SK-N-SH treated with all-trans-retinoic acid at 6 μM for 48 hours (cell line): ENCODE measurements at regions not wholly inside any gene's neighbourhood (a gene's known extent, or its start where the extent isn't known, plus 50 kb on each side); places are given as distances from the start of the nearest gene placed in this dataset.

ENCODE experiments used
- ARNTL ChIP-seq: fragments of 450-650 bp; formaldehyde crosslinking; IDR thresholded peaks from 2 replicates; pipeline ENCODE4 v1.5.0; 2020; ENCODE audit warnings: low read depth, mild to moderate bottlenecking, moderate library complexity, borderline replicate concordance
- CREB5 ChIP-seq: fragments of 250-450 bp; sonication (Bioruptor Pico); IDR thresholded peaks from 2 replicates; pipeline ENCODE4 v1.5.1; 2020; ENCODE audit warnings: low read depth, mild to moderate bottlenecking, moderate library complexity
- CSDC2 ChIP-seq: fragments of 250-450 bp; sonication (Bioruptor Pico); IDR thresholded peaks from 2 replicates; pipeline ENCODE4 v1.5.0; 2020; ENCODE audit warnings: mild to moderate bottlenecking, moderate library complexity
- GLIS3 ChIP-seq: fragments of 250-450 bp; sonication (Bioruptor Pico); IDR thresholded peaks from 2 replicates; pipeline ENCODE4 v1.5.0; 2020; ENCODE audit warnings: mild to moderate bottlenecking, moderate library complexity
- ISL1 ChIP-seq: fragments of 250-450 bp; sonication (Bioruptor Pico); IDR thresholded peaks from 2 replicates; pipeline ENCODE4 v2.1.2; 2022; ENCODE audit warnings: mild to moderate bottlenecking, moderate library complexity
- PATZ1 ChIP-seq: fragments of 250-450 bp; sonication (Bioruptor Pico); IDR thresholded peaks from 2 replicates; pipeline ENCODE4 v1.8.0; 2020; ENCODE audit warnings: mild to moderate bottlenecking, moderate library complexity, borderline replicate concordance
- RARB ChIP-seq: fragments of 250-450 bp; sonication (Bioruptor Pico); IDR thresholded peaks from 2 replicates; pipeline ENCODE4 v1.8.0; 2021; ENCODE audit warnings: mild to moderate bottlenecking, moderate library complexity
- SNAI2 ChIP-seq: fragments of 250-450 bp; sonication (Bioruptor Pico); IDR thresholded peaks from 2 replicates; pipeline ENCODE4 v1.5.0; 2020; ENCODE audit warnings: mild to moderate bottlenecking, moderate library complexity
- TOX ChIP-seq: fragments of 250-450 bp; sonication (Bioruptor Pico); IDR thresholded peaks from 2 replicates; pipeline ENCODE4 v1.8.0; 2021; ENCODE audit warnings: mild to moderate bottlenecking, moderate library complexity, borderline replicate concordance
- TSHZ2 ChIP-seq: fragments of 250-450 bp; sonication (Bioruptor Pico); IDR thresholded peaks from 2 replicates; pipeline ENCODE4 v1.5.0; 2020; ENCODE audit warnings: mild to moderate bottlenecking, moderate library complexity
- ZFP30 ChIP-seq: fragments of 450-650 bp; formaldehyde crosslinking; IDR thresholded peaks from 2 replicates; pipeline ENCODE4 v1.5.0; 2022; ENCODE audit warnings: mild to moderate bottlenecking, moderate library complexity
- ZNF565 ChIP-seq: fragments of 450-650 bp; formaldehyde crosslinking; conservative IDR thresholded peaks from 2 replicates; pipeline ENCODE4 v1.5.0; 2020; ENCODE audit warnings: low read depth, mild to moderate bottlenecking, moderate library complexity
- ZNF70 ChIP-seq: fragments of 450-650 bp; formaldehyde crosslinking; IDR thresholded peaks from 2 replicates; pipeline ENCODE4 v1.5.0; 2020; ENCODE audit warnings: mild to moderate bottlenecking, moderate library complexity

GRCh38 chr12:114092981-114093380 is 126.9 kb upstream of the RBM19 start:
- TF ChIP-seq TSHZ2: no peak
- no peak for TF ChIP-seq ZNF565 (CRISPR knock-in tag)
- TF ChIP-seq RARB (CRISPR knock-in tag): no peak
- TF ChIP-seq ZNF70 (CRISPR knock-in tag): no peak
- TF ChIP-seq PATZ1 (CRISPR knock-in tag): no peak
- no peak for TF ChIP-seq SNAI2
- no peak for TF ChIP-seq CREB5 (CRISPR knock-in tag)
- no peak for TF ChIP-seq CSDC2 (CRISPR knock-in tag)
- no peak for TF ChIP-seq ZFP30 (CRISPR knock-in tag)
- TF ChIP-seq TOX (CRISPR knock-in tag): no peak
- no peak for TF ChIP-seq ISL1 (CRISPR knock-in tag)
- TF ChIP-seq GLIS3 (CRISPR knock-in tag): no peak
- no peak for TF ChIP-seq ARNTL (CRISPR knock-in tag)
